Right lobe of liver (tissue), 4 donors: ENCODE measurements at regions not wholly inside any gene's neighbourhood (a gene's known extent, or its start where the extent isn't known, plus 50 kb on each side); places are given as distances from the start of the nearest gene placed in this dataset.

Experiments used
- POLR2A ChIP-seq: fragments of 450-650 bp; IDR thresholded peaks from one replicate; pipeline ENCODE4 v1.6.1; 2017; ENCODE audit warnings: antibody characterized with exemption, mild to moderate bottlenecking
- TF ChIP-seq, protein P1 (sequence below), 4 donors: fragments of 200-600 bp in 3 of 4; fragments of 450-650 bp in 1 of 4; IDR thresholded peaks; one replicate each; pipeline versions ENCODE4 v1.5.1 to v1.8.0; 2016 to 2022; ENCODE audit warnings: antibody characterized with exemption in 4 of 4, mild to moderate bottlenecking in 2 of 4
- donor health status: DM: no; HTN: no; CAD: no.
- donor health status: DM: no; HTN: no; CAD: no.
- donor health status: DM: no; HTN: yes; CAD: no.

DNA sequence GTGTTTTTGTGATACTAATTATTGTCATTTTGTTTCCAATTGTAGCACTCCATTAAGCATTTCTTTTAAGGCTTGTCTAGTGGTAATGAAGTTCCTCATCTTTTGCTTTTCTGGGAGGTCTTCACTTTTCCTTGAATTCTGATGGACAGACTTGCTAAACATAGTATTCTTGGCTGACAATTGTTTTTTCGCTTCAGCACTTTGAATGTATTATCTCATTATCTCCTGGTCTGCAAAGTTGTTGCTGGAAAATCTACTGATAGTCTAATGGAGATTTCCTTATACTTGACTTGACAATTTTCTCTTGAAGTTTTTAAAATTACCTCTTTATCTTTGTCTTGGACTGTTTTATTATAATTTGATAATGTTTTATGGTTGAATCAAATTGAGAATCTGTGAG, 147.5 kb downstream of the FAM174A start:
- TF ChIP-seq, protein P1, sequence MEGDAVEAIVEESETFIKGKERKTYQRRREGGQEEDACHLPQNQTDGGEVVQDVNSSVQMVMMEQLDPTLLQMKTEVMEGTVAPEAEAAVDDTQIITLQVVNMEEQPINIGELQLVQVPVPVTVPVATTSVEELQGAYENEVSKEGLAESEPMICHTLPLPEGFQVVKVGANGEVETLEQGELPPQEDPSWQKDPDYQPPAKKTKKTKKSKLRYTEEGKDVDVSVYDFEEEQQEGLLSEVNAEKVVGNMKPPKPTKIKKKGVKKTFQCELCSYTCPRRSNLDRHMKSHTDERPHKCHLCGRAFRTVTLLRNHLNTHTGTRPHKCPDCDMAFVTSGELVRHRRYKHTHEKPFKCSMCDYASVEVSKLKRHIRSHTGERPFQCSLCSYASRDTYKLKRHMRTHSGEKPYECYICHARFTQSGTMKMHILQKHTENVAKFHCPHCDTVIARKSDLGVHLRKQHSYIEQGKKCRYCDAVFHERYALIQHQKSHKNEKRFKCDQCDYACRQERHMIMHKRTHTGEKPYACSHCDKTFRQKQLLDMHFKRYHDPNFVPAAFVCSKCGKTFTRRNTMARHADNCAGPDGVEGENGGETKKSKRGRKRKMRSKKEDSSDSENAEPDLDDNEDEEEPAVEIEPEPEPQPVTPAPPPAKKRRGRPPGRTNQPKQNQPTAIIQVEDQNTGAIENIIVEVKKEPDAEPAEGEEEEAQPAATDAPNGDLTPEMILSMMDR (IDR thresholded peaks at IDR 0.05), result no peak
- no peak for TF ChIP-seq POLR2A
